SK-N-SH treated with all-trans-retinoic acid at 6 μM for 48 hours (cell line): ENCODE measurements at regions not wholly inside any gene's neighbourhood (a gene's known extent, or its start where the extent isn't known, plus 50 kb on each side); places are given as distances from the start of the nearest gene placed in this dataset.
"Not testable (repeated sequence)": the region's sequence is repeated elsewhere in the genome, so short reads cannot be mapped to it uniquely, and the experiment has no call there.

Experiments
- ATAC-seq: fragments of 200-7000 bp; cut with Tn5 transposase; 3 replicates; pipeline ENCODE4 v1.9.1; 2020; ENCODE audit warnings: mild to moderate bottlenecking, moderate library complexity
- ARNTL ChIP-seq: fragments of 450-650 bp; formaldehyde crosslinking; IDR thresholded peaks from 2 replicates; pipeline ENCODE4 v1.5.0; 2020; ENCODE audit warnings: low read depth, mild to moderate bottlenecking, moderate library complexity, borderline replicate concordance
- BACH2 ChIP-seq: fragments of 250-450 bp; sonication (Bioruptor Pico); IDR thresholded peaks from 2 replicates; pipeline ENCODE4 v1.9.0; 2021; ENCODE audit warnings: mild to moderate bottlenecking, borderline replicate concordance
- CSDC2 ChIP-seq: fragments of 250-450 bp; sonication (Bioruptor Pico); IDR thresholded peaks from 2 replicates; pipeline ENCODE4 v1.5.0; 2020; ENCODE audit warnings: mild to moderate bottlenecking, moderate library complexity
- CSRNP3 ChIP-seq: fragments of 250-450 bp; sonication (Bioruptor Pico); IDR thresholded peaks from 2 replicates; pipeline ENCODE4 v1.5.1; 2021; ENCODE audit warnings: mild to moderate bottlenecking, moderate library complexity
- GLIS3 ChIP-seq: fragments of 250-450 bp; sonication (Bioruptor Pico); IDR thresholded peaks from 2 replicates; pipeline ENCODE4 v1.5.0; 2020; ENCODE audit warnings: mild to moderate bottlenecking, moderate library complexity
- ISL1 ChIP-seq: fragments of 250-450 bp; sonication (Bioruptor Pico); IDR thresholded peaks from 2 replicates; pipeline ENCODE4 v2.1.2; 2022; ENCODE audit warnings: mild to moderate bottlenecking, moderate library complexity
- OSR1 ChIP-seq: fragments of 250-450 bp; sonication (Bioruptor Pico); IDR thresholded peaks from 2 replicates; pipeline ENCODE4 v1.8.0; 2022; ENCODE audit warnings: moderate library complexity, mild to moderate bottlenecking, inconsistent platforms
- PPARA ChIP-seq: fragments of 250-450 bp; sonication (Bioruptor Pico); IDR thresholded peaks from 2 replicates; pipeline ENCODE4 v1.5.0; 2020; ENCODE audit warnings: mild to moderate bottlenecking, borderline replicate concordance
- RARB ChIP-seq: fragments of 250-450 bp; sonication (Bioruptor Pico); IDR thresholded peaks from 2 replicates; pipeline ENCODE4 v1.8.0; 2021; ENCODE audit warnings: mild to moderate bottlenecking, moderate library complexity
- SNAI2 ChIP-seq: fragments of 250-450 bp; sonication (Bioruptor Pico); IDR thresholded peaks from 2 replicates; pipeline ENCODE4 v1.5.0; 2020; ENCODE audit warnings: mild to moderate bottlenecking, moderate library complexity
- TCF4 ChIP-seq: fragments of 250-450 bp; sonication (Bioruptor Pico); IDR thresholded peaks from 2 replicates; pipeline ENCODE4 v1.8.0; 2021; ENCODE audit warnings: mild to moderate bottlenecking, moderate library complexity, borderline replicate concordance
- TOX ChIP-seq: fragments of 250-450 bp; sonication (Bioruptor Pico); IDR thresholded peaks from 2 replicates; pipeline ENCODE4 v1.8.0; 2021; ENCODE audit warnings: mild to moderate bottlenecking, moderate library complexity, borderline replicate concordance
- ZFP3 ChIP-seq: fragments of 250-450 bp; sonication (Bioruptor Pico); IDR thresholded peaks from 2 replicates; pipeline ENCODE4 v1.5.0; 2020; ENCODE audit warnings: mild to moderate bottlenecking, moderate library complexity
- ZNF565 ChIP-seq: fragments of 450-650 bp; formaldehyde crosslinking; conservative IDR thresholded peaks from 2 replicates; pipeline ENCODE4 v1.5.0; 2020; ENCODE audit warnings: low read depth, mild to moderate bottlenecking, moderate library complexity
- ZNF8 ChIP-seq: fragments of 450-650 bp; formaldehyde crosslinking; IDR thresholded peaks from 2 replicates; pipeline ENCODE4 v1.5.0; 2020; ENCODE audit warnings: mild to moderate bottlenecking, moderate library complexity
- TF ChIP-seq, protein P1 (sequence below): fragments of 250-450 bp; sonication (Bioruptor Pico); IDR thresholded peaks from 2 replicates; pipeline ENCODE4 v1.8.0; 2021; ENCODE audit warnings: low read depth, mild to moderate bottlenecking, moderate library complexity, borderline replicate concordance
- TF ChIP-seq, protein P2 (sequence below): fragments of 250-450 bp; sonication (Bioruptor Pico); IDR thresholded peaks from 2 replicates; pipeline ENCODE4 v1.8.0; 2020; ENCODE audit warnings: mild to moderate bottlenecking, moderate library complexity, borderline replicate concordance
- TF ChIP-seq, protein P3 (sequence below): fragments of 250-450 bp; sonication (Bioruptor Pico); IDR thresholded peaks from 2 replicates; pipeline ENCODE4 v1.5.0; 2020; ENCODE audit warnings: mild to moderate bottlenecking, moderate library complexity

- TF ChIP-seq ZFP3 (CRISPR knock-in tag) (no peak), OSR1 (CRISPR knock-in tag) (no peak), GLIS3 (CRISPR knock-in tag) (no peak), ARNTL (CRISPR knock-in tag) (no peak), ISL1 (no peak), PPARA (CRISPR knock-in tag) (no peak)
- TF ChIP-seq, protein P1, sequence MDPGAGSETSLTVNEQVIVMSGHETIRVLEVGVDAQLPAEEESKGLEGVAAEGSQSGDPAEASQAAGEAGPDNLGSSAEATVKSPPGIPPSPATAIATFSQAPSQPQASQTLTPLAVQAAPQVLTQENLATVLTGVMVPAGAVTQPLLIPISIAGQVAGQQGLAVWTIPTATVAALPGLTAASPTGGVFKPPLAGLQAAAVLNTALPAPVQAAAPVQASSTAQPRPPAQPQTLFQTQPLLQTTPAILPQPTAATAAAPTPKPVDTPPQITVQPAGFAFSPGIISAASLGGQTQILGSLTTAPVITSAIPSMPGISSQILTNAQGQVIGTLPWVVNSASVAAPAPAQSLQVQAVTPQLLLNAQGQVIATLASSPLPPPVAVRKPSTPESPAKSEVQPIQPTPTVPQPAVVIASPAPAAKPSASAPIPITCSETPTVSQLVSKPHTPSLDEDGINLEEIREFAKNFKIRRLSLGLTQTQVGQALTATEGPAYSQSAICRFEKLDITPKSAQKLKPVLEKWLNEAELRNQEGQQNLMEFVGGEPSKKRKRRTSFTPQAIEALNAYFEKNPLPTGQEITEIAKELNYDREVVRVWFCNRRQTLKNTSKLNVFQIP (CRISPR knock-in tag): no peak
- ATAC-seq: no peak
These were observed 1019.0 kb downstream of the KCNMA1 start for GRCh38 chr10:76618641-76619040.

- no peak for TF ChIP-seq ZNF8 (CRISPR knock-in tag)
- TF ChIP-seq, protein P2, sequence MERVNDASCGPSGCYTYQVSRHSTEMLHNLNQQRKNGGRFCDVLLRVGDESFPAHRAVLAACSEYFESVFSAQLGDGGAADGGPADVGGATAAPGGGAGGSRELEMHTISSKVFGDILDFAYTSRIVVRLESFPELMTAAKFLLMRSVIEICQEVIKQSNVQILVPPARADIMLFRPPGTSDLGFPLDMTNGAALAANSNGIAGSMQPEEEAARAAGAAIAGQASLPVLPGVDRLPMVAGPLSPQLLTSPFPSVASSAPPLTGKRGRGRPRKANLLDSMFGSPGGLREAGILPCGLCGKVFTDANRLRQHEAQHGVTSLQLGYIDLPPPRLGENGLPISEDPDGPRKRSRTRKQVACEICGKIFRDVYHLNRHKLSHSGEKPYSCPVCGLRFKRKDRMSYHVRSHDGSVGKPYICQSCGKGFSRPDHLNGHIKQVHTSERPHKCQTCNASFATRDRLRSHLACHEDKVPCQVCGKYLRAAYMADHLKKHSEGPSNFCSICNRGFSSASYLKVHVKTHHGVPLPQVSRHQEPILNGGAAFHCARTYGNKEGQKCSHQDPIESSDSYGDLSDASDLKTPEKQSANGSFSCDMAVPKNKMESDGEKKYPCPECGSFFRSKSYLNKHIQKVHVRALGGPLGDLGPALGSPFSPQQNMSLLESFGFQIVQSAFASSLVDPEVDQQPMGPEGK (CRISPR knock-in tag): no peak
- no peak for TF ChIP-seq CSDC2
- no peak for TF ChIP-seq ZFP3 (CRISPR knock-in tag)
- TF ChIP-seq OSR1 (CRISPR knock-in tag): no peak
- TF ChIP-seq GLIS3 (CRISPR knock-in tag): no peak
- no peak for TF ChIP-seq BACH2 (CRISPR knock-in tag)
- no peak for TF ChIP-seq TOX (CRISPR knock-in tag)
- TF ChIP-seq, protein P1 (CRISPR knock-in tag): no peak
- ATAC-seq: no peak
These were observed 1019.4 kb downstream of the KCNMA1 start for GRCh38 chr10:76618171-76618570.

GRCh38 chr10:76616666-76617065, 1020.9 kb downstream of the KCNMA1 start:
- not testable (repeated sequence) for ATAC-seq

DNA sequence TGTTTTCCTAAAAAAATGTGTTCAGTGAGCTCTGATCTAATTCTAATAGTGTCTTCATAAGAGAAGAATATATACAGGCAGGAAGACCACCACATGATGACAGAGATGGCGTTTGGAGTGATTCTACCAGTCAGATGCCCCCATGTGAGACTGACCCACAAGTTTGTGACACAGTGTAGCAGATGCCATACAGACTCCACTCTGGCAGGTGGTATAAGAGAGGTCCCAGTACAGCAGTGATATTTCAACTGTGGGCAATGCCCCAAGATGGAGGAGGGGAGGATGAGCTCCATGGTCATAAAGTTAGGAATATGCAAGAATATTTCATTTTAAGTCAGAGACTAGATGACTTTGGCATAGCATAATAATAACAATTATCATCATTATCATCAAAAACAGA, 1022.6 kb downstream of the KCNMA1 start:
- TF ChIP-seq ZNF8 (CRISPR knock-in tag) (no peak), ZNF565 (CRISPR knock-in tag) (no peak), RARB (no peak), SNAI2 (CRISPR knock-in tag) (no peak), TCF4 (CRISPR knock-in tag) (no peak), CSRNP3 (CRISPR knock-in tag) (no peak), ZFP3 (CRISPR knock-in tag) (no peak)
- TF ChIP-seq, protein P1 (CRISPR knock-in tag): no peak
- TF ChIP-seq, protein P3, sequence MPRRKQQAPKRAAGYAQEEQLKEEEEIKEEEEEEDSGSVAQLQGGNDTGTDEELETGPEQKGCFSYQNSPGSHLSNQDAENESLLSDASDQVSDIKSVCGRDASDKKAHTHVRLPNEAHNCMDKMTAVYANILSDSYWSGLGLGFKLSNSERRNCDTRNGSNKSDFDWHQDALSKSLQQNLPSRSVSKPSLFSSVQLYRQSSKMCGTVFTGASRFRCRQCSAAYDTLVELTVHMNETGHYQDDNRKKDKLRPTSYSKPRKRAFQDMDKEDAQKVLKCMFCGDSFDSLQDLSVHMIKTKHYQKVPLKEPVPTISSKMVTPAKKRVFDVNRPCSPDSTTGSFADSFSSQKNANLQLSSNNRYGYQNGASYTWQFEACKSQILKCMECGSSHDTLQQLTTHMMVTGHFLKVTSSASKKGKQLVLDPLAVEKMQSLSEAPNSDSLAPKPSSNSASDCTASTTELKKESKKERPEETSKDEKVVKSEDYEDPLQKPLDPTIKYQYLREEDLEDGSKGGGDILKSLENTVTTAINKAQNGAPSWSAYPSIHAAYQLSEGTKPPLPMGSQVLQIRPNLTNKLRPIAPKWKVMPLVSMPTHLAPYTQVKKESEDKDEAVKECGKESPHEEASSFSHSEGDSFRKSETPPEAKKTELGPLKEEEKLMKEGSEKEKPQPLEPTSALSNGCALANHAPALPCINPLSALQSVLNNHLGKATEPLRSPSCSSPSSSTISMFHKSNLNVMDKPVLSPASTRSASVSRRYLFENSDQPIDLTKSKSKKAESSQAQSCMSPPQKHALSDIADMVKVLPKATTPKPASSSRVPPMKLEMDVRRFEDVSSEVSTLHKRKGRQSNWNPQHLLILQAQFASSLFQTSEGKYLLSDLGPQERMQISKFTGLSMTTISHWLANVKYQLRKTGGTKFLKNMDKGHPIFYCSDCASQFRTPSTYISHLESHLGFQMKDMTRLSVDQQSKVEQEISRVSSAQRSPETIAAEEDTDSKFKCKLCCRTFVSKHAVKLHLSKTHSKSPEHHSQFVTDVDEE: no peak
- TF ChIP-seq, protein P2 (CRISPR knock-in tag): no peak
- TF ChIP-seq, all 23 proteins: peak for 0
- ATAC-seq: no peak
